Mammary epithelial cell (primary cell): ENCODE measurements at regions not wholly inside any gene's neighbourhood (a gene's known extent, or its start where the extent isn't known, plus 50 kb on each side); places are given as distances from the start of the nearest gene placed in this dataset.

Experiments
- CTCF ChIP-seq, 2 donors: IDR thresholded peaks in 1 of 2; conservative IDR thresholded peaks in 1 of 2; 2 replicates each; pipeline ENCODE4 v1.5.1; 2011 to 2012; ENCODE audit warnings: inconsistent platforms in 2 of 2, low read length in 2 of 2, mild to moderate bottlenecking in 2 of 2, control low read depth in 1 of 2, low read depth in 1 of 2; ENCODE audit not compliant: insufficient read depth in 1 of 2; ENCODE audit errors: extremely low read depth in 1 of 2
- EZH2 ChIP-seq: IDR thresholded peaks from 2 replicates; pipeline ENCODE4 v1.6.1; 2012; ENCODE audit warnings: low read length, inconsistent platforms, borderline replicate concordance

GRCh38 chr4:141455651-141456050 is 180.7 kb upstream of the IL15 start:
- TF ChIP-seq CTCF (conservative IDR thresholded peaks at IDR 0.05 in 1 of 2, IDR thresholded peaks at IDR 0.05 in 1 of 2; ENCODE audit: extremely low read depth in 1 of 2, insufficient read depth in 1 of 2, low read depth in 1 of 2, low read length in 2 of 2) (no peak), EZH2 (no peak)
